HPDE6-E6E7 (cell line): ENCODE measurements at regions not wholly inside any gene's neighbourhood (a gene's known extent, or its start where the extent isn't known, plus 50 kb on each side); places are given as distances from the start of the nearest gene placed in this dataset.

Experiments
- DNase-seq: peaks from one replicate; pipeline ENCODE4 v3.0.0; 2011; ENCODE audit warnings: missing footprints; ENCODE audit errors: extremely low spot score

DNA sequence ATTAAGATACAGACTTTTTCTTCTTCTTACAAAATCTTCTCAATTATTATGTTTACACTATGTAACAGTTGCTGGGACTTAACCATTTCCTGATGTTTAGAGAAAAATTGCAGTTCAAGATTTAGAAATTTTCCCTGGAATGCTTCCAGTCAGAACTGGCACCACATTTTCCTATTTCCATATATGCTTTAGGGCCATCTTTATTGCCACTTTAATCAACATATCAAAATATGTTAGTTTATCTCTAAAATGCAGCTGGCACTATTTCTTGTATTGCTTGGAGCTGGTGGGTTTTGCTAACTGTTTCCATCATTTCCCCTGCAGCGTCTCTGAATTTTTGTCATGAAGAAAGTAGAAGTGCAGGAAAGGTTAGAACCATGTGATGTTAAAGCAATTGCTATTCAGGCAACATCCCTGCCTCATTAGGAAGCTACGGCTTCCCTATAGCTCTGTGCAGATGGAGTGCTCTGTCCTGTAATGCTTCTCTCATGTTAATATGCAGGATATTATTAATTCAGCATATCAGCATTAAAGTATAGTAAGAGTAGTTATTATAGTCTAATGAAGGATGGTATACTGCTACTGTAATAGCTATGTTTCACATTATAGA, 269.1 kb downstream of the MTRR start:
- DNase-seq: no peak

- DNase-seq: no peak
These were observed 269.9 kb downstream of the MTRR start for GRCh38 chr5:8138884-8139283.

- no peak for DNase-seq
These were observed 281.8 kb downstream of the MTRR start for GRCh38 chr5:8150791-8151190.

DNA sequence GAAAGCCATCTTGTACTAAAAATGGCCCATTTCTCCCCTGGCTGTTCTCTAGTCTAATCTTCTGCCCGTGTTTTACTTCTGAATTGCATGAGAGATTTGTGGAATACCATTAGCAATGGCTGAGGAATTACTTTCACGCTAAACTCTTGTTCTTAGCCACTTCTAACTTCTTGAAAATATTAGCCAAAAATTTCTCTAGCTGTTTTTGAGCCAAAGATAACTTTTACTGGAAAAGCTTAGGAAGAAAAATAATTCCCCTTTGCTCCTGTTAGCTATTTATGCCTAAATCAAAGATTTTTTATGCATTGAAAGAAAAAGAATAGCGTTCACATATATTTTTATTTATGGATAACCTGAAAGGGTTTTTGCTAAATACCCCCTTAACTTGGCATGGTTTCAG, 287.8 kb downstream of the MTRR start:
- DNase-seq: no peak

DNA sequence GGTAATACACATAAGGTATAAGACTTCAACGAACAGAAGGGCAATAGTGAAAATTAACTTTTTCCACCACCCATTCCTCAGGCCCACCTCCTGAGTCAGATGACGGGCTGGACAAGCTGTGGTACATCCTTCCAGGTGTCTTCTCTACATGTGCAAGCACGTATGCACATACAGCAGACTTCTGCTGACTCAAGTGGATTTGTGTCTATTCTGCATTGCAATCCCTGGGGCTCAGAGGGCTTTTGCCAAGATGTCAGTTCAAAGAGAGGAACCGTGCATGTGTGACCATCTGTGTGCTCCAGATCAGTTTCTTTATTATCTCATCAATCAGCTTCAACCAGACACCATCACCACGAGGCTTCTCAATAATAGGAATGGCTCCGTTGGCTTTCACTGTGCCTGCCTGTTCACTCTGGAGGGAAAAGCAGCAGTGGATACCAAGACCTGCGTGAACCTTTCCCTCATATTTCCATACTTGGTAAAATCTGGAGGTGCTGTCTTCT, 288.4 kb downstream of the MTRR start:
- DNase-seq: no peak

DNA sequence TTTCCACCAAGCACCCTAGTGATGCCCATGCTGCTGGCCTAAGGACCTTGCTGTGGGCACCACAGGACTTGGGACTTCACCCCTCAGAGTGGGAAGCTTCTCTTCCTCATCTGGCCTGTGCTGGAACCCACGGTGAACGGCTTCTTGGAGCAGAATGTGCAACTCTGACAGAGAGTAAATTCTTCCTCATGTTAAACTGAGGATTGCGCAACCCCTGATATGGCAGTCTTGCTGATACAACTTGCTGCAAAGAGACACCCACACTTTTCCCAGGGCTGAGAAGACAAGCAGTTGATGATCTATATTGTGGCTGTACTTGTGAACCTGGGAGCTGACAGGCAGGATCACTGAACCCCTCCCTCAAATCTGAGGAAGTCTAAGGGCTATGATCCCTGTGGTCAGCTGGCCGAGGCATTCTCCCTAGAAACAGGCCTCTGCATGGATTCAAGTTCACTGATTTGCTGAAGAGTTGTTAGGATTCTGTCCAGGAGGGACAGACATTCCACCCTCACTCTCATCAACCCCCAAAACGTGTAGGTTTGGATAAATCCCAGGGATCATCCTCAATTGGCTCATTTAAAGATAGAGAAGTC, 307.2 kb downstream of the MTRR start:
- DNase-seq: no peak

DNA sequence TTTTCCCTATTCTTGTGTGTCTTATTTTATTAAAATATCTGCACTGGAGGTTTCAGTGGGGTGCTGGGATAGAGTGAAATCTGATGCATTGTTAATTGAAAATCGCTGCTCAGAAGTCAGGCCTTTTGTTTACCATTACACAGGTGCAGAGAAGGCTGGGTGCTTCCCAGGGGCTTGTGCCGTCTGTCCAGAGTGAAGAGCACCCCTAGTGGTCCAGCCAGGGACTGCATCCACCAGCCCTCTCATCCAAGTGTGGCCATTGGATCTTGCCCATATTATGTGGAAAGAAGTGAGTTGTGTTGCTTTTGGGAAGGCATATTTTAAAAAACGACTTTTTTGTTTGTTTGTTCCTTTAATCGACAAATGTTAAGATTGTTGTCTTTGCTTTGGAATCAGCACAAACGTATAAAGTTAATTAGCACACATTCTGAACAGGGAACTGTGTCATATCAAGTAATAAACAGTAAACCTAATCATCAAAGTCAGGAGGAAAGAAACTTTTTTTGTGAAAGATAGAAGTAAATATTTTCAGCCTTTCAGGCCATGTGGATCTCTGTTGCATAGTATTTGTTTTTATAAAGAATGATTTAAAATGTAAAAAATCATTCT, 315.6 kb downstream of the MTRR start:
- DNase-seq: no peak

GRCh38 chr5:8185852-8186251, 316.9 kb downstream of the MTRR start:
- DNase-seq: no peak

- DNase-seq: no peak
These were observed 320.1 kb downstream of the MTRR start for GRCh38 chr5:8188874-8189565.

DNA sequence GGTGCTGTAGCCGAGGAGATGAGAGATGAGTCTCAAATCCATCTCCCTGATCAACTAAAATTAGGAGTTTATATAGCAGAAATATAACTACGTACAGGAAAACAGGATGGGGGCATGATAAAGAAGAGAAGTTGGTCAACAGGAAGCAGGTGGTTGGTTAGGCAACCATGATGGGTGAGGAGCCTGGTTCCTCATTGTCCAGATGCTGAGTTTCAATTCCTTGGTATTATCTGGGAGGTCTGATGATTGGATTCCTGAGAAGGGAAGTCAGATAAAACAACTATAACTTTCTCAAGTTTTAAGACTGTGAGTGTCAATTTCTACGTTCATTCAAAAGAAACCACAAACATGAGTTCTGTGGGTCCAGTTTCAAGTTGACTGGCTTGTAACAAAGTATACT, 323.9 kb downstream of the MTRR start:
- DNase-seq: no peak

DNA sequence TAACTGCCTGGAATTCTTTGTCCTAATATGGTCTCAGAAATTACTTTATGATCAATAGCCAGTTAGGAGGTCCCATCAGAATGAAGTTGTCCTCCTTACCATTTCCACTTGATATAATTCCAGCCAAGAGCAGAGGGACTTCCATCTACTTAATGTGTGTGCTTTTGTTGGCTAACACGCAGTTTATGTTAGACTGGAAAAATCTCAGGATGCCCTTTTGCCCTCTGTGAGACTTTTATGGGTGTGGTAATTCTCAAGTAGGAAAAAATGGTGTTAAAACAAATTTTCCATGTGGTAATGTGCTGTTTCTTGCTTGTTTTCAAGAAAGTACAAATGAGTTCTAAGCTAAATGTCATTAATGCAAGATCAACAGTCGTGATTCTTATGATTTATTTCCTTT, 327.1 kb downstream of the MTRR start:
- DNase-seq: no peak

GRCh38 chr5:8208307-8208706, 339.4 kb downstream of the MTRR start:
- no peak for DNase-seq

- no peak for DNase-seq
These were observed 340.6 kb downstream of the MTRR start for GRCh38 chr5:8209500-8209899.

DNA sequence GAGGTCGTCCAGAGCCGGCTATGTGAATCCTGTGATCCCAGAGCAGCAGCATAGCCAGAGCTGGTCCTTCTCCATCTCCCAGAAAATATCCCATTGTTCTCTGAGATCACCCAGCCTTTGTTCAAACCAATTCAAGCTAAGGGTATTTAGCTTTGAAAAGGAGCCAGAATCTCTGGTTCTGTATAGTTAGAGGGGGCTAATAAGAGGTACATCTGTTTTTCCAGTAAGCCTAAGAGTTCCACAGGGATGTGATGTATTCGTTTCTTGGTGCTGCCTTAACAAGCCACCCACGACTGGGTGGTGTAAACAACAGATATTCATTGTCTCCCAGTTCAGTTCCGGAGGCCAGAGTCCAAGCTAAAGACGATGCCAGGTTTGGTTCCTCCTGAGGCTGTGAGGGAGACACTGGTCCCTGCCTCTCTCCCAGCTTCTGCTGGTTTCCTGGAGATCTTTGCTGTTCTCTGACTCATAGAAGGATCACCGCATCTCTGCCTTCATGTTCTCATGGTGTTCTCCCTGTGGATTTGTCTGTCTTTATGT, 344.8 kb downstream of the MTRR start:
- no peak for DNase-seq

GRCh38 chr5:8216921-8217320, 348.0 kb downstream of the MTRR start:
- DNase-seq: no peak

DNA sequence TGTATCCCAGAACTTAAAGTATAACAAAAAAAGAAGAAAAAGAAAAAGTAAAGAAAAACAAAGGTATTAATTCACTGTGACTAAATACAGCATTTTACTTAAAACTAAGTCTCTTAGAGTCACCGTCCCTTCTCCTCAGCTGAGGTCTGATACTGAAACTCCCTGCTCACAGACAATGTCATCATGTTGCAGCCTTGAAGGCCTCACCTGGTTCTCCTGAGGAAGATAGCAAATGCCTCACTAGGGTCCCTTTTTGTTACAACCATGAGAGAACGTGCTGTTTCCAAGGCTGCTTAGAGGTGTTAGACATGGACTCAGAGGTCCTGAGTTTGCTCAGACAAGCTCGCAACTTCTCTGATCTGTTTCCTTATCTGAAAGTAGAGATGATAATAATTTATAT, 357.2 kb downstream of the MTRR start:
- DNase-seq: no peak

- DNase-seq: no peak
These were observed 358.2 kb downstream of the MTRR start for GRCh38 chr5:8227112-8227511.

- no peak for DNase-seq
These were observed 360.6 kb downstream of the MTRR start for GRCh38 chr5:8229551-8229950.

GRCh38 chr5:8230868-8231267, 361.9 kb downstream of the MTRR start:
- DNase-seq: no peak

GRCh38 chr5:8233479-8233878, 364.5 kb downstream of the MTRR start:
- DNase-seq: no peak

- DNase-seq: no peak
These were observed 365.3 kb downstream of the MTRR start for GRCh38 chr5:8234179-8234770.

- no peak for DNase-seq
These were observed 369.1 kb downstream of the MTRR start for GRCh38 chr5:8238080-8238479.
